Sciatic nerve (tissue), 2 donors: ENCODE measurements at regions not wholly inside any gene's neighbourhood (a gene's known extent, or its start where the extent isn't known, plus 50 kb on each side); places are given as distances from the start of the nearest gene placed in this dataset.
"Not testable (repeated sequence)": the region's sequence is repeated elsewhere in the genome, so short reads cannot be mapped to it uniquely, and the experiment has no call there.

Experiments used
- ATAC-seq: fragments of 200-7000 bp; cut with Tn5 transposase; one replicate; pipeline ENCODE4 v1.9.1; 2020; ENCODE audit warnings: mild to moderate bottlenecking, moderate library complexity
- DNase-seq: peaks from one replicate; pipeline ENCODE4 v3.0.0-alpha.2; 2020; ENCODE audit warnings: low spot score
- intact Hi-C: fragments of 100-400 bp; cut with DNase I; formaldehyde crosslinking; loops from one replicate; pipeline ENCODE4 v1.14.2; 2022
- donor health status: DM: no; HTN: no; CAD: no.
- donor health status: DM: no; HTN: no; CAD: no.

DNA sequence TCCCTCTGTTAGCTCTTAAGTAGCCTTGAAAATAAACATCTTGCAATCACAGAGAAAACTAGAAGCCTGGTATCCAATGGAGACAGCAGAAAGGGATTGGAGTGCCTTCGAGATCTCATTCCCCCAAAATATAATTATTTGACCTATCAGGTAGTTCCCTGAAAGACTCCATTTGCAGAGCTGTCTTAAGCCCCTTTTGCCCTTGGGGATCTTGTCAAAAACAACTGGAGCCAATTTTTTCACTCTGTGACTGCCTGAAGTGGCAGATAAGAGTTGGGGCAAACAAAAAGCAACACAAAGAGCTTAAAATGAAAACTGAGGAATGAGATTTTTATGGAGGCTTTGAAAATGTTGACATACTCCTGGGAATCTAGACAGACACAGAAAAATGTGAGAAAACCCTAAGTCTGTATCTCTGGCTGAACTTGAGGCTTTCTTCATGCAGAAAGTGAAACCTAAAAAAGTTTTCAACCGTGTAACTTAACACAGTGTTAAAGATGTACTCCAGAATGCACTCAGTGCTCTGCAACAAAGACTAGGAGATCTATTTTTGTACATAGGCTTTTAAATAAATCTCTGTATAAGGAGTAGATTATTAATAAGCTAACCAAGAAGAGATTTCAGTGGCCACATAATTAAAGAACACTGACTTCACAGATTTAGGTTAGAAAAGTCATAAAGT, 971.1 kb upstream of the MAN1A1 start:
- DNase-seq (no peak), ATAC-seq (no peak)
- intact Hi-C loops = no loop called here

DNA sequence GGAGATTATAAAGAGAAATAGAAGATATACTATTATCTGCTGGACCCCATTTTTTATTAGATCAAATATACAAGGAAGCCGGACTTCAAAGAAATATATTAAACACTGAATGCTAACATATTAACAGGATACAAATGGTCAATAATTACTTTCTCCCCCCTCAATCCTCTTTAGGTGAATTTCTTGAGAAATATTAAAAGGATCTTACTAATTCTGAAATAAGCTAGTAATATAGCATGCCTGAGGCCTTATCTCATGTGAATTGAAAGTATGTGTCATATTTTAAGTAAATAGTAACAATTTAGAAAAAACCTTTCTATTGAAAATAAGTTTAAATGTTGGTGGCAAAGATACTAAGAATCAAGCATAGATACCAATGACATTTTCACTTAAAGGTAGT, 954.7 kb upstream of the MAN1A1 start:
- ATAC-seq = no peak
- intact Hi-C loops = no loop called here

GRCh38 chr6:120303527-120303926, 954.0 kb upstream of the MAN1A1 start:
- DNase-seq (no peak), ATAC-seq (no peak)
- intact Hi-C loops = no loop called here

More for the DNA sequence above, 954.7 kb upstream of the MAN1A1 start:
- DNase-seq = no peak

GRCh38 chr6:120302041-120302440, 952.5 kb upstream of the MAN1A1 start:
- ATAC-seq = no peak
- intact Hi-C loops = no loop called here

GRCh38 chr6:120290964-120291363, 941.4 kb upstream of the MAN1A1 start:
- intact Hi-C loops = no loop called here
- ATAC-seq = no peak

More at GRCh38 chr6:120302041-120302440, 952.5 kb upstream of the MAN1A1 start:
- DNase-seq = no peak

GRCh38 chr6:120282005-120282404, 932.4 kb upstream of the MAN1A1 start:
- intact Hi-C loops = no loop called here
- no peak for ATAC-seq
- DNase-seq = no peak

More at GRCh38 chr6:120290964-120291363, 941.4 kb upstream of the MAN1A1 start:
- no peak for DNase-seq

DNA sequence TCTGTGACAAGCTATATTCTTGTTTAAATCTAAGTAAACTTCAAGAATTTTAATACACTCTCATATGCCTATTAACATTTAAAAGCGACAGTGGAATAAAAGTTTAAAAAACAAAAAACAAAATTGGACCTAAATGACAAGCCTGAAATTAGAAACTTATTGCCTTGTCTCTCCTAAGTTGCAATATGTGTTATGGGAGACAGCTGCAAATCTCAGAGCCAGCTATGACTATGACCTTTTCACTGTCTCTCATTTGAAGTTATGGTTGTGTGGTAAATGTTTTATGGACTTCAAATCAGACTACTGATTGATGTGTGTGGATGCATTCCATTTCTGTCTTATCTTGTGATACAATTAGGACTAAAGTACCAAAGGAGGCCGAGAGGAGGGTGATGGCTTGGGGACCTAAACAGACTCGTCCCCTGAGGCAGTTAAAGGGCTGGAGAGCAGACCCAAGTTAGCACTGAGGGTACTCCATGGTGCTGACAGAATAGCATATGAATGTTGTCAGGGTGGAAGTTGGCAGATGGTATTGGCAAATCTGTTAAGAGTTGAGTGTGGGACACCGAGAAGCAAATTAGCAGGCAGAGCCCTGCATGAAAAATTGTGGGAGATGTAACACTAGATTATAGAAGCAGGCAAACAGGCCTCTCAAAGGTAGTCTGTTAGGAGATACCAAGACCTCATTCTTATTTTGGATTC, 930.1 kb upstream of the MAN1A1 start:
- intact Hi-C loops = no loop called here
- no peak for DNase-seq
- ATAC-seq = no peak

- DNase-seq (no peak), ATAC-seq (no peak)
- intact Hi-C loops = no loop called here
Observed at GRCh38 chr6:120278689-120279396, 929.3 kb upstream of the MAN1A1 start.

GRCh38 chr6:120274547-120274946, 925.0 kb upstream of the MAN1A1 start:
- ATAC-seq (no peak), DNase-seq (no peak)
- intact Hi-C loops = no loop called here

DNA sequence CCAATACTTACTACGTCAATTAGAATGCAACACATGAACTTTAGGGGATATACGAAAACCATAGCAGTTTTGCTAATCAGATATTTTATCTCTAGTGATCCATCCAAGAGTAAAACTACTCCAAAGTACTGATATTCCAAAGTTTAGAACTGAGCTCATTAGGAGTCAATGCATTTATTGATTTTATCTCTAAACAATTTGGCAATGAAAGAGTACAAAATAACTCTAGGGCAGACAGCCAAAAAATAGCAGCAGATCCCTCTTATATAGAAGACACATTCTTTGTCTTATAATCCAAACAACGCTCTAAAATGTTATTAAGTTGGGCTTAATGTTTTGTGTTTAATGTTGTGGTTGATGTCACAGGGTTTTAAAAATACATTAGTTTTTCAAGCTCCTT, 923.9 kb upstream of the MAN1A1 start:
- intact Hi-C loops = no loop called here
- no peak for ATAC-seq
- DNase-seq = no peak

- ATAC-seq = no peak
- DNase-seq = no peak
- intact Hi-C loops = no loop called here
Observed at GRCh38 chr6:120272038-120272437, 922.5 kb upstream of the MAN1A1 start.

GRCh38 chr6:120268256-120268655, 918.7 kb upstream of the MAN1A1 start:
- intact Hi-C loops, DNase-seq, ATAC-seq: not testable (repeated sequence)

DNA sequence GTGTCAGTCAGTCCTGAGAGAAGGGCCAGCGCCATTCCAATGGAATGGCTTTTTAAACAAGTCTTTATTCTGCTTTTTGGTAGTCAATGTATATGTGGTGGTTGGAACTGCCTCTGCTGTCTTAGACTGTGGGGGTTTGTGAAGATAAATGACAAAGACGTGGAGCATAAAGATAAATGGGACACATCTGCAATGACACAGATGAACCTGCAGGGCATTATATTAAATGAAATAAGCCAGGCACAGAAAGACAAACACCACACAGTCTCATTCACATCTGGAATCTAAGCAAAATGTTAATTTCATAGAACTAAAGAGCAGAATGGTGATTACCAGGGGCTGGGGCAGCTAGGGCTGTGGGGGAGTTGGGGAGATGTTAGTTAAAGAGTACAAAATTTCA, 912.8 kb upstream of the MAN1A1 start:
- intact Hi-C loops = no loop called here
- ATAC-seq (no peak), DNase-seq (no peak)

DNA sequence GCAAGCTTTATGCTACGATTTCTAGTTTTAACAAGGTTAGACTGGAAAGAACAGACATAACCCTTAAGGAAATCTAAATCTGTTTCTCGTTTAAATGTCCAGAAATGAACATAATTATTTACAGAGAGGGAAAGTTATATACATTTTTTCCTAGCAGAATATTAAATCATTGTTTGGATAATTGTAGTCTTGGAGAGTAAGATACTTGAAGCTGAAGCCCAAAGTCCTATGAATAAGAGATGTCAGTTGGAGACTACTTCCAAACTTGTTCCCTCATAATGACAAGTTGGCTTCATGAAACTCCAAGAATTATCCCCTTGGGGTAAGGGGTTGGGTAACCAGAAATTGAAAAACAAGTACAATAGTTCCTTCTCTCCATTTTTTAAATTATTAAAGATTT, 911.1 kb upstream of the MAN1A1 start:
- intact Hi-C loops = no loop called here
- DNase-seq (no peak), ATAC-seq (no peak)

- no peak for ATAC-seq
- no peak for DNase-seq
- intact Hi-C loops = no loop called here
Observed at GRCh38 chr6:120254651-120255050, 905.1 kb upstream of the MAN1A1 start.

DNA sequence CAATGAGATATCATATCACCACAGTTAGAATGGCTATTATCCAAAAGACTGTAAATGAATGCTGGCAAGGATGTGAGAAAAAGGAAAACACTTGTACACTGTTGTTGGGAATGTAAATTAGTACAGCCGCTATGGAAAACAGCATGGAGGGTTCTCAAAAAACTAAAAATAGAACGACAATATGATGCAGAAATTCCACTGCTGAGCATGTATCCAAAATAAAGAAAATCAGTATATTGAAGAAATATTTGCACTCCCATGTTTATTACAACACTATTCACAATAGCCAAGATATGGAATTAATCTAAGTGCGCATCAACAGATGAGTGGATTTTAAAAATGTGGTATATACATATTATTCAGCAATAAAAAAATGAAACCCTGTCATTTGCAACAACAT, 898.9 kb upstream of the MAN1A1 start:
- no peak for DNase-seq
- intact Hi-C loops = no loop called here
- no peak for ATAC-seq

GRCh38 chr6:120237221-120237620, 887.7 kb upstream of the MAN1A1 start:
- ATAC-seq = no peak

DNA sequence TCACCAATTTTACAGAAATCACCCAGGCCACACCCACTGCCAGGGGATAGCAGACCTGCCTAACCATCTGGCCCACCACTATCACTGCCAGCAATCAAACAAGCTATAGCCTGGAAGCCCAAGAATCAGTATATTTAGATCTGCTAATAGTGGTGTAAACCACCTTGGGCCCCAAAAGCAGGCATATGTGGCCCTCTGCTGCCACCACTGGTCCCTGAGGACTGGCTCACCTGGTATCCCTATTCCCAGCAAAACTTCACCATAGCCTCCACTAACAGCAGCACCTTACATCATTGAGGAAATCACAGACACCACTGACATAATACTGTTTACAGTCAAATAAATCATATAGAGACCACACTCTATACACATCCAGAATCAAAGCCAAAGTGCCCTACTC, 880.4 kb upstream of the MAN1A1 start:
- no peak for ATAC-seq
- intact Hi-C loops = no loop called here
- no peak for DNase-seq

More at GRCh38 chr6:120237221-120237620, 887.7 kb upstream of the MAN1A1 start:
- no peak for DNase-seq
- intact Hi-C loops = no loop called here

GRCh38 chr6:120228297-120228696, 878.7 kb upstream of the MAN1A1 start:
- DNase-seq (no peak), ATAC-seq (no peak)
- intact Hi-C loops = no loop called here

DNA sequence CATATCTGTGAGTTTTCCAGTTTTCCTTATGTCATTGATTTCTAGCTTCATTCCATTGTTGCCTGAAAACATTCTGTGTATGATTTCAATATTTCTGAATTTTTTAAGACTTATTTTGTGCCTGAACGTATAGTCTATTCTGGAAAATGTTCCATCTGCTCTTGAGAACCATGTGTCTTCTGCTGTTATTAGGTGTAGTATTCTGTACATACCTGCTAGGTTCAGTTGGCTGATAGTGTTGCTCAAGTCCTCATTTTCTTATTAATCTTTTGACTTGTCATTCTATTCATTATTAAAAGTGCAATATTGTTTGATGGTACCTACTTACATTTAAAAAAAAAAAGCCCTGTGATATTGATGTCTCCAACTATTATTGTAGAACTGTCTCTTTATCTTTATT, 869.8 kb upstream of the MAN1A1 start:
- intact Hi-C loops = no loop called here
- no peak for ATAC-seq
- DNase-seq = no peak
